Stimulated activated CD4-positive, alpha-beta T cell treated with anti-CD3 and anti-CD28 coated beads, Interleukin-4, amount 100 ng/mL, for 48 hours (primary cell): ENCODE measurements at regions not wholly inside any gene's neighbourhood (a gene's known extent, or its start where the extent isn't known, plus 50 kb on each side); places are given as distances from the start of the nearest gene placed in this dataset.
"Not testable (repeated sequence)": the region's sequence is repeated elsewhere in the genome, so short reads cannot be mapped to it uniquely, and the experiment has no call there.

Experiments
- DNase-seq, 2 donors: peaks; one replicate each; pipeline ENCODE4 v3.0.0-alpha.2; 2020; ENCODE audit warnings: low read depth in 2 of 2

DNA sequence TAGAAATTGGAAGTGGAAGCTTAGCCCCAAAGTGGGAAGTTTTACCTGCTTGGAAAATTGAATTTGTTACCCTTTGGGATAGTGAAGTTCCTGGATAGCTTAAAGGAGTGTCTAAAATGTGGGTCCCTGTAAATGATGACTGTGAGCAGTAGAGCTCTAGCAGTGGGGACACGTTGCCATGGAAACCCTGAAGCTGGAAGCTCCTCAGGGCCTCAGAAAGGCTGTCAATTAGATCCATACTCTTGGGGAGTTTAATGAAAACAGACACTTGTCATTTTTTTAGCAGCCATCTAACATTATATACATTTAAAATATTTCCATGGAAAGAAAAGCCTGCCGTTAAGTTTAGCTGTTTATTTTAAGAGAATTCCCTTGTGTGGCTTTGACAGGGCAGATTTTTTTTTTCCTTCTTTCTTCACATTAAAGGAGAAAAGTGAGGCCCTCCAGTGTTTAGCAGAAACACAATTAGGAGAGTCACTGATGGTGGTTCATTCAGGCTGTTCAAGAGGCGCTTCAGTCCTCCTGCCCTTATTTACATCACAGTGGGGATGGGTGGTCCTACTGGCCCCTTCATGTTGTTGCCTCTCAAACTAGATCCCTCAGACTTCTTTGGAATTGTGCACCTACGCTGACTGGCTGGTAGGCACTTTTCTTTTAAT is 518.4 kb downstream of the CCSER2 start:
- no peak for DNase-seq

DNA sequence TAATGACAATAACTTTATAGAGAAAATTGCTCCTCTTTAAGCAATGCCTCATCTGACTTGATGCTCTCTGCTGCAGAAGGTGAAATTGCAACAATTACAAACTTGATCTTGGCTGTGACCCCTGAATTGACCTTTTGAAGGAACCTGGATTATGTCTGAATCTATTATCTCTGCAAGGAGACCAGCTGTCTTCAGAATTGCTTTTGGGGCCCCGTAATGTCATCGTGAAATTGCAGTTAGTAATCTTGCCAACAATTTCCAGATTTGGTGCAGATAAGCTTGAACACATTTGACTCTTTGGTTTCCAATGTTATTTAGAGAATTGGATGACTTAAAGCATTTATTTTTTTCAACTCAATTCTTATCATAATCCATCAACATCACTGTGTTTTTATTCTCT is 520.6 kb downstream of the CCSER2 start:
- DNase-seq: no peak

GRCh38 chr10:84850826-84851225 is 522.4 kb downstream of the CCSER2 start:
- DNase-seq: no peak

DNA sequence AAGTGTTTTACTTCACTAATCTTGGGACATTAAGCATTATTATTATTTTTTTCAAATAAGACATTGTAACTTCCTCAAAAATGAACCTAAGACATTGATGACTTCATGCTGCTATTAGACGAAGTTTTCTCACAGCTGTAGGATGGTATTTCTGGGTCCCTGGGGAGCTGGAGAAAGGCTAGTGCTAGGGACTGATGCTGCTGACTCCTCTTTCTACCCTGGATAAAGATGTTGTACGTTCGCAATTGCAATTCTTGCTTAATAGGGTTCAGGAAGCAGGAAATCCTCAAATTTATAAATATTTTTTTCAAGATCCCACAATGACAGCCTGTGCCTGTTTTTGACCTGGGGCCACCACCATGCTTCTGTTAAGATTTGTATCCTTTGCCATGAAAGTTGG is 526.0 kb downstream of the CCSER2 start:
- no peak for DNase-seq

DNA sequence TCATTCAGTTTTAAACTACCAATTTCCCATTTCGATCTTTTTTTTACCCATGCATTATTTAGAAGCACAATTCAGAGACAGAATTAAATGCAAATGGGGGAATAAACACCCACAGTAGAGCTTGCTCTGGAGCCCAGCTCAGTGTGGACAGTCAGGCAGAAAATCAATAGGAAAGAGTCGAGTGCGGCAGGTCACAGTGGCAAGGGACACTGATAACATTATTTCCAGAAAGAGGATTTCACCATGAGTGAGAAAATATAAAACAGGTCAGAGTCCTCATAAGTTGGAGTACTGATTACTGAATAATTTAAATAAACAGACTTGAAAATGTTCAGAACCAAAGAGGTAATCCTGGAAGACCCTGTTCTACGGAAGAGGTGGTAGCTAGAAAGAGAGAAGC is 532.5 kb downstream of the CCSER2 start:
- no peak for DNase-seq

DNA sequence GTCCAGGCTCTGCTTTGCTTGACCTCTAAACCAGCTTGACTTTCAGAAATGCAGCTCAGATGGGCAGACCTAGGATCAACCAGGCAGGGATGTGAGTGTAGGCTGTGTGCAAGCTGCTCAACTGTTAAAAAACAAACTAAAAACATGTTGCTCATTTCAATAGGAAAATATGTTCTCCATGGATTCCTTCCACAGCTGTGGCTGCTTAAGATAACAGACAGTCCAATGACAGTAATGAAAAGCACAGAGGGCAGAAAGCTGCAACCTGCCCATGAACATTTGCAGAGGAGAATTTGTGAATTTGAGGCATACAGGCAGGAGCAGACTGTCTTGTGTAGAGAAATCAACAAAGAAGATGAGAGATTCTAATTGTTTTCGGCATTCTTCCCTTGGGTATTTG is 534.2 kb downstream of the CCSER2 start:
- DNase-seq: no peak

DNA sequence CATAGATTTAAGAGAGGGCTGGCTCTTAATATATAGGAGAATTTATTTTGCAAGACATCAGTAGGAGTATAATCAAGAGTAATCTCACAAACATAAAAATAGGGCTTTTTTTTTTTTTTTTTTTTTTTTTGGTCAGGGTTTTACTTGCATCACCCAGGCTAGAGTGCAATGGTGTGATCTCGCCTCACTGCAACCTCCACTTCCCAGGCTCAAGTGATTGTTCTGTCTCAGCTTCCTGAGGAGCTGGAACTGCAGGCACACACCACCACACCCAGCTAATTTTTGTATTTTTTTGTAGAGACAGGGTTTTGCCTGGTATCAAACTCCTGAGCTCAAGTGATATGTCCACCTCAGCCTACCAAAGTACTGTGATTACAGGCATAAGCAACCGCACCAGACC is 535.3 kb downstream of the CCSER2 start:
- no peak for DNase-seq

GRCh38 chr10:84876116-84876999 is 548.0 kb downstream of the CCSER2 start:
- DNase-seq: no peak

DNA sequence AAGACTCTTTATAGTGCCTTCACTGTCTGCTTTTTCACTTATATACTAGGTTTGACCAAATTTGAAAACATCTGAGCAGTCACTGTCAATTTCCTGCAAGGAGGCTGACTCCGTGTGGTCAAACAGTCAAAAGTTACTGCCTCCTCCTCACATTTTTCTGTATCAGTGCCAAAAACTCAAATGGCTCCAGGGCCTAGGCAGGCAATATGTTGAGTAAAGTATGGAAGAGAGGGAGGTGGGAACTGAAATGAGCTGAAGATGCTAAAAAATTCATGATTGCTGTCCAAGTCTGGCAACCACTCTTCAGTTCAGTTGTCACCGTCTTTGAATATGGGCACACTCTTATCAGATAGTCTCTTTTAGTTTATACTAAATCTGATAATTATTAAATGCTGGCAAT is 551.6 kb downstream of the CCSER2 start:
- no peak for DNase-seq

GRCh38 chr10:84881696-84882095 is 553.3 kb downstream of the CCSER2 start:
- DNase-seq: not testable (repeated sequence)

DNA sequence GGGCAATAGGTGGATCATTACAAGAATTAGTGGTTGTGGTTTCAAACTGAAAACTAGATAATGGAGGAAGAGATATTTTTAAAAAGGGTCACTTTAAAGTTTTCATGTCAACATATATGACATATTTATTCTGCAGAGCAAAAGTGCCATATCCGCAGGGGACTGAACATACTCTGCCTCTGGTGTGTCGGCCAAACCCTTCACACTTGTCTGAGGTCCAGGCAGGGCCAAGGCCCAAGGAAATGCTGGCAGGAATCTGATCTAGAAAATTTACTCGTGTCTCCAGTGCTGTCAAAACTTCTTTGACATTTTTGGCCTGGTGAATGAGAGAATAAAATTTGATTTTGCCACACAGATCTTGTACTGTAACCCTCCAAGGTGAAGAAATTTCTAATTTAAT is 562.3 kb downstream of the CCSER2 start:
- DNase-seq: no peak

GRCh38 chr10:84891631-84892030 is 563.2 kb downstream of the CCSER2 start:
- no peak for DNase-seq

DNA sequence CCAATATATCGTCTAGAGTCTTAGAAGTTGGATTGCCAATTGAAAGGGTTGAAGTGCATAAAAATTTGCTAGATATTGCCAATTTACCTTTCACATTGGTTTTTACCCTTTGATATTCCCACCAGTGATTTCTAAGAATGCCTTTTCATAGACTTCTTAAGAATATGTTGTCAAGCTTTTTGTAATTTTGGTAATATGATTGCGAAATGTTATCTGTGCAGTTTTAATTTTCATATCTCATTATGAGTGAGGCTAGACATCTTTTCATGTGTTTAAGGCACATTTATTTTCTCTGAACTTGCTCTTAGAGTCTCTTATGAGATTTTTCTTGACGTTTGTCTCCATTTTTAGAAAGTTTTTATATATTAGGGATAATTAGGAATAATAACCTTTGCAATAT is 567.2 kb downstream of the CCSER2 start:
- DNase-seq: no peak

- DNase-seq: no peak
Observed at GRCh38 chr10:84896909-84897308, 568.5 kb downstream of the CCSER2 start.

- DNase-seq: no peak
Observed at GRCh38 chr10:84899268-84899667, 570.9 kb downstream of the CCSER2 start.

DNA sequence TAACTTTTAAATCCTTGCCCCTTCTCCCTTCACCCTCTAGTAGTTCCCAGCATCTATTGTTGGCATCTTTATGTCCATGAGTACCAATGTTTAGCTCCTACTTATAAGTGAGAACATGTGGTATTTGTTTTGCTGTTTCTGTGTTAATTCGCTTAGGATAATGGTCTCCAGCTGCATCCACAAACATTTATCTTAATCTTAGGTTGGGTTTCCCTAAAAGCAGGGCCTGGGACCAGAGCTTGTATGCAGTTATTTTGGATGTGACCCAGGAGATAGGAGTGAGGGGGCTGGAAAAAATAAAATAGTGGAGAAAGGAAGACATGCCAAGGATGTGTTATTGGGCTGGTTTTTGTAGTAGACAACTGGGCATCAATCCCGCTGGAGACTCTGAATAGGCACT is 571.8 kb downstream of the CCSER2 start:
- DNase-seq: no peak

DNA sequence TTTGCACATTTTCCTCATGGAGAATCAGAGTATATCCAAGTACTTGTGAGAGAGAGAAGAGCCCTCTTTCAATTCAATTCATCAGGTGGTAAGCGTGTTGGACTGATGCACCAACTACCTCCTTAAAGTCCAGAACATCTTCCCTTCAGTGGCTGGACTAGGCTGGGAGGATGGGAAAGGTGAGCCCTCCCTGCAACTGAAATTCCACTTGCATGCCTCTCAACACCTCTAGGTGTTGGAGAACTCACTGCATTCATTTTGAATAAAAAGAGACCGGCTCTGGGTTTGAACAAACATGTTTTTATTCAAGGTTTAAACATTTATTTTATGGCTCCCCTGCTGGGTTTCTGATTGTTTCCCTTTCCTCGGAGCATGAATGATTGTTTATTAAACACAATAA is 573.5 kb downstream of the CCSER2 start:
- DNase-seq: no peak

- no peak for DNase-seq
Observed at GRCh38 chr10:84902553-84902952, 574.2 kb downstream of the CCSER2 start.

- DNase-seq: no peak
Observed at GRCh38 chr10:84903320-84903719, 574.9 kb downstream of the CCSER2 start.

GRCh38 chr10:84907461-84908009 is 579.1 kb downstream of the CCSER2 start:
- no peak for DNase-seq

- DNase-seq: no peak
Observed at GRCh38 chr10:84908491-84908890, 580.1 kb downstream of the CCSER2 start.

GRCh38 chr10:84921701-84922100 is 593.3 kb downstream of the CCSER2 start:
- no peak for DNase-seq

- DNase-seq: no peak
Observed at GRCh38 chr10:84924131-84924530, 595.7 kb downstream of the CCSER2 start.
